Stimulated activated CD8-positive, alpha-beta memory T cell treated with anti-CD3 and anti-CD28 coated beads, Interleukin-15, amount 100 ng/mL, for 24 hours (primary cell): ENCODE measurements at regions not wholly inside any gene's neighbourhood (a gene's known extent, or its start where the extent isn't known, plus 50 kb on each side); places are given as distances from the start of the nearest gene placed in this dataset.

Experiments
- DNase-seq: peaks from one replicate; pipeline ENCODE4 v3.0.0-alpha.2; 2020; ENCODE audit warnings: low read depth

- DNase-seq, result no peak
Observed at GRCh38 chr5:61828856-61829255, 477.1 kb upstream of the KIF2A start.

- DNase-seq, result no peak
Observed at GRCh38 chr5:61831736-61832135, 474.3 kb upstream of the KIF2A start.

GRCh38 chr5:61837788-61838187 is 468.2 kb upstream of the KIF2A start:
- no peak for DNase-seq

GRCh38 chr5:61840361-61840760 is 465.6 kb upstream of the KIF2A start:
- no peak for DNase-seq

- no peak for DNase-seq
Observed at GRCh38 chr5:61842840-61843239, 463.2 kb upstream of the KIF2A start.

GRCh38 chr5:61850696-61851095 is 455.3 kb upstream of the KIF2A start:
- DNase-seq, result no peak

- no peak for DNase-seq
Observed at GRCh38 chr5:61854531-61854930, 451.5 kb upstream of the KIF2A start.

- no peak for DNase-seq
Observed at GRCh38 chr5:61860978-61861377, 445.0 kb upstream of the KIF2A start.

- no peak for DNase-seq
Observed at GRCh38 chr5:61866930-61867329, 439.1 kb upstream of the KIF2A start.

GRCh38 chr5:61869333-61869732 is 436.7 kb upstream of the KIF2A start:
- no peak for DNase-seq

GRCh38 chr5:61878471-61878870 is 427.5 kb upstream of the KIF2A start:
- DNase-seq, result no peak

GRCh38 chr5:61881821-61882487 is 424.1 kb upstream of the KIF2A start:
- no peak for DNase-seq

GRCh38 chr5:61882901-61883500 is 423.0 kb upstream of the KIF2A start:
- no peak for DNase-seq

- DNase-seq, result no peak
Observed at GRCh38 chr5:61884252-61884855, 421.7 kb upstream of the KIF2A start.

GRCh38 chr5:61886214-61886613 is 419.8 kb upstream of the KIF2A start:
- no peak for DNase-seq

GRCh38 chr5:61887271-61887670 is 418.7 kb upstream of the KIF2A start:
- no peak for DNase-seq

- no peak for DNase-seq
Observed at GRCh38 chr5:61894046-61894445, 412.0 kb upstream of the KIF2A start.

GRCh38 chr5:61896811-61897210 is 409.2 kb upstream of the KIF2A start:
- no peak for DNase-seq

GRCh38 chr5:61897251-61897650 is 408.8 kb upstream of the KIF2A start:
- no peak for DNase-seq

- no peak for DNase-seq
Observed at GRCh38 chr5:61901997-61902396, 404.0 kb upstream of the KIF2A start.

GRCh38 chr5:61904730-61905129 is 401.3 kb upstream of the KIF2A start:
- no peak for DNase-seq

GRCh38 chr5:61905613-61906012 is 400.4 kb upstream of the KIF2A start:
- no peak for DNase-seq

- DNase-seq, result no peak
Observed at GRCh38 chr5:61906820-61907219, 399.2 kb upstream of the KIF2A start.

GRCh38 chr5:61907995-61908394 is 398.0 kb upstream of the KIF2A start:
- no peak for DNase-seq
